ENCODE measurements at regions not wholly inside any gene's neighbourhood (a gene's known extent, or its start where the extent isn't known, plus 50 kb on each side); places are given as distances from the start of the nearest gene placed in this dataset.

DNA sequence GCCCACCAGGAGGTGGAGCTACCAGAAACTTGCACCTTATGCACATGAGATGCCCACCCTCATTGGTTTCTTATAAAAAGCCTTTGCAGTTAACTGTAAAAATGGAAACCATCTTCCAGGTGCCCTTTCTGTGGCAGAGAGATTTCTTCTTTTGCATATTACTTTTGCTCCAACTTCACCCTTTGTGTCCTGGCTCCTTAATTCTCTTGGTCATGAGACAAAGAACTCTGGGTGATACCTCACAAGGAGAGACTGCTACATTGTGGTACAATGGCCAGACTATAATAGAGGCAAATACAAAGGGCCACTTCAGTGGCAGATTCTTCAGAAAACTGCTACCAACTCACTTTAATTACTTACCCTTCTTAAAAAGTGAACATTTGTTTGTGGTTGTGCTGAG, 76.4 kb upstream of the PTER start:
- Histone ChIP-seq H3K79me1 (ENCODE audit: low read depth, low read length) (no peaks in the 10 kb centered on the region), H2AK5ac (ENCODE audit: low read depth, low read length) (no peak overlapping the region), H3K4me3 (ENCODE audit: extremely low read depth in 1 of 4, insufficient read depth in 2 of 4, low read depth in 3 of 4, low read length in 4 of 4) (no peak overlapping the region), H3K14ac (ENCODE audit: insufficient read length) (no peak overlapping the region), H3K27me3 (replicated peaks in 1 of 4; ENCODE audit: control insufficient read depth in 3 of 4, extremely low read depth in 1 of 4, insufficient read depth in 3 of 4, low read length in 3 of 4) (no peaks in the 10 kb centered on the region), H4K5ac (ENCODE audit: insufficient read length, low read depth, low read length) (no peak overlapping the region), H2BK15ac (ENCODE audit: low read length) (no peak overlapping the region), H2BK120ac (replicated peaks; ENCODE audit: low read depth, low read length) (peak overlapping the region; percentile 92), H3K56ac (replicated peaks; ENCODE audit: insufficient read length, low read depth, low read length) (no peak overlapping the region), H2BK12ac (ENCODE audit: low read depth, low read length) (no peak overlapping the region; the same call in 1 of the 2 replicates), H2AFZ (ENCODE audit: low read length) (no peak overlapping the region), H4K91ac (replicated peaks; ENCODE audit: insufficient read length, low read length) (peak overlapping the region; percentile 17), H3K23me2 (ENCODE audit: low read depth, low read length) (no peaks in the 10 kb centered on the region; the same call in 1 of the 2 replicates), H2BK20ac (ENCODE audit: low read length) (no peak overlapping the region), H3K18ac (ENCODE audit: extremely low read depth, low read length) (0 out of 2 replicates have a peak overlapping the region, but pooled peaks have one; percentile 42), H3K9me3 (ENCODE audit: insufficient read depth in 2 of 2, low read depth in 1 of 2, low read length in 1 of 2) (no peaks in the 10 kb centered on the region), H3K79me2 (ENCODE audit: control insufficient read depth in 1 of 2, insufficient read depth in 2 of 2, low read length in 2 of 2) (no peaks in the 10 kb centered on the region; a peak in 1 of 4 replicates), H4K20me1 (replicated peaks in 1 of 2; ENCODE audit: control insufficient read depth in 1 of 2, insufficient read depth in 2 of 2, low read length in 2 of 2) (no peaks in the 10 kb centered on the region), H3K36me3 (ENCODE audit: control insufficient read depth in 2 of 4, insufficient read depth in 4 of 4, low read length in 3 of 4) (no peaks in the 10 kb centered on the region), H4K8ac (ENCODE audit: extremely low read depth, insufficient read depth, low read length) (no peak overlapping the region), H2BK5ac (ENCODE audit: low read depth, low read length) (no peak overlapping the region; the same call in 1 of the 2 replicates), H3K27ac (ENCODE audit: low read depth, low read length) (no peak overlapping the region), H3K9ac (replicated peaks in 1 of 4; ENCODE audit: extremely low read depth in 1 of 4, low read depth in 3 of 4, low read length in 3 of 4) (no peak overlapping the region), H3K23ac (ENCODE audit: insufficient read length) (no peak overlapping the region), H3K4ac (replicated peaks; ENCODE audit: insufficient read length, low read depth, low read length) (no peak overlapping the region), H3K4me1 (replicated peaks in 1 of 4; ENCODE audit: control insufficient read depth in 3 of 4, insufficient read depth in 4 of 4, low read length in 3 of 4) (peaks cover 0 to 6% (median 0%) of the 10 kb centered on the region in 4 experiments; a peak in 2 of 7 replicates), H3K4me2 (ENCODE audit: insufficient read depth in 1 of 2, low read depth in 2 of 2, low read length in 2 of 2) (no peak overlapping the region)
- ChIA-PET POLR2A (ENCODE audit: partially characterized antibody) (no interaction called here), CTCF (ENCODE audit: partially characterized antibody) (interaction anchor here (0.7 to 1.0 kb wide), 2 partner anchors 448 to 481 kb away, joined by 3 read pairs; no protein-coding TSS in a partner anchor)
- FAIRE-seq = no peak
- DNase-seq (ENCODE audit: low read depth in 1 of 2, low spot score in 2 of 2) = no peak
- TF ChIP-seq ZNF274 (IDR thresholded peaks at IDR 0.05; ENCODE audit: borderline replicate concordance, extremely low read depth, low read length) = no peak
- TF ChIP-seq RBBP5 (IDR thresholded peaks at IDR 0.05; ENCODE audit: borderline replicate concordance, low read depth, low read length) = no peak
- TF ChIP-seq RAD21 (IDR thresholded peaks at IDR 0.05 in 1 of 2, conservative IDR thresholded peaks at IDR 0.05 in 1 of 2; ENCODE audit: low read depth in 2 of 2, low read length in 2 of 2) = no peak
- TF ChIP-seq, protein P1, sequence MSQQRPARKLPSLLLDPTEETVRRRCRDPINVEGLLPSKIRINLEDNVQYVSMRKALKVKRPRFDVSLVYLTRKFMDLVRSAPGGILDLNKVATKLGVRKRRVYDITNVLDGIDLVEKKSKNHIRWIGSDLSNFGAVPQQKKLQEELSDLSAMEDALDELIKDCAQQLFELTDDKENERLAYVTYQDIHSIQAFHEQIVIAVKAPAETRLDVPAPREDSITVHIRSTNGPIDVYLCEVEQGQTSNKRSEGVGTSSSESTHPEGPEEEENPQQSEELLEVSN (IDR thresholded peaks at IDR 0.05) = no peak
- no peak for TF ChIP-seq JUN (IDR thresholded peaks at IDR 0.05; ENCODE audit: low read depth, low read length)
- no peak for TF ChIP-seq TAF1 (IDR thresholded peaks at IDR 0.05; ENCODE audit: low read depth, low read length)
- TF ChIP-seq, protein P2, sequence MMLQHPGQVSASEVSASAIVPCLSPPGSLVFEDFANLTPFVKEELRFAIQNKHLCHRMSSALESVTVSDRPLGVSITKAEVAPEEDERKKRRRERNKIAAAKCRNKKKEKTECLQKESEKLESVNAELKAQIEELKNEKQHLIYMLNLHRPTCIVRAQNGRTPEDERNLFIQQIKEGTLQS (IDR thresholded peaks at IDR 0.05; ENCODE audit: insufficient read depth, low read depth, low read length) = no peak
- no peak for TF ChIP-seq NRF1 (IDR thresholded peaks at IDR 0.05; ENCODE audit: low read depth, low read length)
- no peak for TF ChIP-seq RNF2 (IDR thresholded peaks at IDR 0.05; ENCODE audit: borderline replicate concordance, low read depth, low read length, missing control alignments, poor library complexity, severe bottlenecking)
- TF ChIP-seq EP300 (IDR thresholded peaks at IDR 0.05; ENCODE audit: borderline replicate concordance in 1 of 2, low read depth in 2 of 2, low read length in 2 of 2) = no peak
- TF ChIP-seq, protein P3, sequence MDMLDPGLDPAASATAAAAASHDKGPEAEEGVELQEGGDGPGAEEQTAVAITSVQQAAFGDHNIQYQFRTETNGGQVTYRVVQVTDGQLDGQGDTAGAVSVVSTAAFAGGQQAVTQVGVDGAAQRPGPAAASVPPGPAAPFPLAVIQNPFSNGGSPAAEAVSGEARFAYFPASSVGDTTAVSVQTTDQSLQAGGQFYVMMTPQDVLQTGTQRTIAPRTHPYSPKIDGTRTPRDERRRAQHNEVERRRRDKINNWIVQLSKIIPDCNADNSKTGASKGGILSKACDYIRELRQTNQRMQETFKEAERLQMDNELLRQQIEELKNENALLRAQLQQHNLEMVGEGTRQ (IDR thresholded peaks at IDR 0.05; ENCODE audit: low read length) = no peak
